ENCODE measurements at regions not wholly inside any gene's neighbourhood (a gene's known extent, or its start where the extent isn't known, plus 50 kb on each side); places are given as distances from the start of the nearest gene placed in this dataset.

- TF ChIP-seq CTCF (IDR thresholded peaks at IDR 0.05; ENCODE audit: low read length) = no peak
- no peak for TF ChIP-seq EZH2phosphoT487 (IDR thresholded peaks at IDR 0.05; ENCODE audit: low read length)
- no peak for TF ChIP-seq EZH2 (optimal IDR thresholded peaks at IDR 0.05; ENCODE audit: low read depth, low read length)
These were observed 575.6 kb downstream of the ADCYAP1 start for GRCh38 chr18:1480309-1480708.
